Hematopoietic multipotent progenitor cell treated with erythropoietin and hydrocortisone succinate and interleukin-3 and kit ligand, for 4 days (in vitro differentiated cells): ENCODE measurements at regions not wholly inside any gene's neighbourhood (a gene's known extent, or its start where the extent isn't known, plus 50 kb on each side); places are given as distances from the start of the nearest gene placed in this dataset.
A peak's percentile ranks its signal among the peaks of the same experiment; 100 is the strongest.

Source experiments
- DNase-seq: peaks from one replicate; pipeline ENCODE4 v3.0.0-alpha.2; 2015

GRCh38 chr13:99911965-99912566 lies 59.5 kb downstream of the ZIC5 start:
- DNase-seq: no peak

- no peak for DNase-seq
These were observed 60.2 kb downstream of the ZIC5 start for GRCh38 chr13:99911069-99911964.

GRCh38 chr13:99909836-99910619 lies 61.5 kb downstream of the ZIC5 start:
- DNase-seq: peak; percentile 41

GRCh38 chr13:99909097-99909835 lies 62.3 kb downstream of the ZIC5 start:
- DNase-seq: no peak

- DNase-seq: no peak
These were observed 63.3 kb downstream of the ZIC5 start for GRCh38 chr13:99908140-99908803.

- DNase-seq: no peak
These were observed 63.9 kb downstream of the ZIC5 start for GRCh38 chr13:99907627-99908026.

- no peak for DNase-seq
These were observed 64.5 kb downstream of the ZIC5 start for GRCh38 chr13:99907038-99907437.

GRCh38 chr13:99905814-99906213 lies 65.8 kb downstream of the ZIC5 start:
- DNase-seq: no peak

- no peak for DNase-seq
These were observed 66.3 kb downstream of the ZIC5 start for GRCh38 chr13:99905224-99905623.

- no peak for DNase-seq
These were observed 68.4 kb downstream of the ZIC5 start for GRCh38 chr13:99903140-99903539.

- DNase-seq: no peak
These were observed 68.9 kb downstream of the ZIC5 start for GRCh38 chr13:99902657-99903056.

- DNase-seq: no peak
These were observed 70.6 kb downstream of the ZIC5 start for GRCh38 chr13:99900960-99901359.

- no peak for DNase-seq
These were observed 73.1 kb downstream of the ZIC5 start for GRCh38 chr13:99898421-99898820.

- DNase-seq: no peak
These were observed 74.5 kb downstream of the ZIC5 start for GRCh38 chr13:99897076-99897440.

GRCh38 chr13:99896369-99897075 lies 75.0 kb downstream of the ZIC5 start:
- no peak for DNase-seq

- DNase-seq: peak; percentile 20
These were observed 75.9 kb downstream of the ZIC5 start for GRCh38 chr13:99895444-99896368.

- DNase-seq: no peak
These were observed 76.6 kb downstream of the ZIC5 start for GRCh38 chr13:99894840-99895443.

- no peak for DNase-seq
These were observed 77.3 kb downstream of the ZIC5 start for GRCh38 chr13:99894105-99894839.

- DNase-seq: no peak
These were observed 78.0 kb downstream of the ZIC5 start for GRCh38 chr13:99893567-99893966.
